ENCODE measurements at regions not wholly inside any gene's neighbourhood (a gene's known extent, or its start where the extent isn't known, plus 50 kb on each side); places are given as distances from the start of the nearest gene placed in this dataset.

GRCh38 chr4:11908712-11909111, 480.0 kb upstream of the HS3ST1 start:
- no peak for DNase-seq (ENCODE audit: low read depth)

- no peak for DNase-seq (ENCODE audit: low read depth)
Observed at GRCh38 chr4:11908205-11908604, 479.5 kb upstream of the HS3ST1 start.

DNA sequence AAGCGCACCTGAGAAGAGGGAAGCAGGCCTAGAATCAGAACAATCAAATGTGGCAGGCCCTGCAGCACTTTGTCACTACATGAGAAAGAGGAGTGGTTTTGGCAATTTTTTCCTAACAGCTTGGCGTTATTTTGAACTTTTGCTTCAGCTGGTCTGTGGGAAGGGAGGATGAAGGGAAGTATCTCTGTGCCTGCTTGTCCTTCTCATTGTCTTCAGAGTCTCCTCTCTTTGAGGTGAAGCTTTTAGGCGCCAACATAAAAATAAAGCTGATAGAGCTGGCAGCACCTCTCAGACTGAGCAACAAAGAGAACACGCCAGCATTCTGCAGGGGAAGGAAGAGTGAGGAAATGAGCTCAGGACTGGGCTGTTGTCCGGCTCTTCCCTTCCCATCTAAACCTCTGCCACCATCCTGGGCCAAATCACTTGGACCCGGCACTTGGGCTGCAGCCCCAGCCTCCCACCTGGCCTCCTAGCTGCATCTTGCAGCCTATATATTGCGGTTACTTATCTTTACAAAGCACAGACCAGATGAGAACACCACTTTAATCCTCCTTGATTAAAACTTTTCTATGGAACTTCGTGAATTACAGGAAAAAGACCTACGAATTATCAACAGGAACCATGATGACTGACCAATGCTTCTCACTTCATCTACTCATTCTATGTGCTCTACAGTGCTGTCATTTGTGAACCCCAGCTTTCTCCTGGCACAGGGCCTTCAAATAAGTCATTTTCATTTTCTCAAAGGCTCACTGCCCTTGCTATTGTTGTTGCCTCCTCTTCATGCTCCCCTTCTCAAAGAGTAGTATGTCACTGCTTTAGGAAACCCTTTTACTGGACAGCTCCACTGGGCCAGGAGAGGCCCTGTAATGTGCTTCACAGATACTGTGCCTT, 476.4 kb upstream of the HS3ST1 start:
- no peak for DNase-seq (ENCODE audit: low read depth)

GRCh38 chr4:11904117-11904535, 475.4 kb upstream of the HS3ST1 start:
- DNase-seq (ENCODE audit: low read depth) = no peak

DNA sequence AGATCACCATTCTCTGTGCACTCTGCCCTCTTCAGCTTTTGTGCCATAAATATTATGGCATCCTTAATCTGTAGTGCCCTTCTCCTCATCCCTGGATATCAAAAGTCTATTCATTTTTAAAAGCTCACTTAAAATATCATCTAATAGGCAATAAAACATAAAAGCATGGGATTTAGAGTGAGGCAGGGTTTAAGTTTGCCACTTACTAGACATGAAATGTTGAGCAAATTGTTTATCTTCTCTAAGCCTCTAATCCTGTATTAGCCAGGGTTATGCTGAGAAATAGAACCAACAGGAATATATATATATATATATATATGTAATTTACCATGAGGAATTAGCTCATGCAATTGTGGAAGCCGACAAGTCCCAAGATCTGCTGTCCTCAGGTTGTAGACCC, 472.4 kb upstream of the HS3ST1 start:
- no peak for DNase-seq (ENCODE audit: low read depth)

- no peak for DNase-seq (ENCODE audit: low read depth)
Observed at GRCh38 chr4:11900359-11900758, 471.7 kb upstream of the HS3ST1 start.

- DNase-seq (ENCODE audit: low read depth) = no peak
Observed at GRCh38 chr4:11898796-11899195, 470.1 kb upstream of the HS3ST1 start.

DNA sequence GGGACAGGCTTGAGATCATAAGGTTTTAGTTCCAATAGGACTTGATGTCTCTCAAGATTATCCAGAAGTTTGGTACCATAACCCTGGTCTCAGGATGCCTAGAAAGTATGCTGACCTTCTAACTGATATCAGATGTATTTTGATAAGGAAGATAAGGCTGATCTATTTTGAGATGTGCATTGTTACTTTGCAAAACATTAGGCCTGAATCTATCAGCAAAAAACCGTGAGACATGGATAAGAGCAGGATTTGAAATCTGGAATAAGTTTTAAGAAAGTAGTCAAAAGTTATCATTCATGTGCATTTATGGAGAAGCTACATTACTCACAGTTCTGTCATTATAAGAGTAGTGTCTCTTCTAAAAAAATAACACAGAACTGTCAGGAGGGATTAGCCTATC, 467.1 kb upstream of the HS3ST1 start:
- no peak for DNase-seq (ENCODE audit: low read depth)

- no peak for DNase-seq (ENCODE audit: low read depth)
Observed at GRCh38 chr4:11894977-11895376, 466.3 kb upstream of the HS3ST1 start.

GRCh38 chr4:11894221-11894620, 465.5 kb upstream of the HS3ST1 start:
- DNase-seq (ENCODE audit: low read depth) = no peak

DNA sequence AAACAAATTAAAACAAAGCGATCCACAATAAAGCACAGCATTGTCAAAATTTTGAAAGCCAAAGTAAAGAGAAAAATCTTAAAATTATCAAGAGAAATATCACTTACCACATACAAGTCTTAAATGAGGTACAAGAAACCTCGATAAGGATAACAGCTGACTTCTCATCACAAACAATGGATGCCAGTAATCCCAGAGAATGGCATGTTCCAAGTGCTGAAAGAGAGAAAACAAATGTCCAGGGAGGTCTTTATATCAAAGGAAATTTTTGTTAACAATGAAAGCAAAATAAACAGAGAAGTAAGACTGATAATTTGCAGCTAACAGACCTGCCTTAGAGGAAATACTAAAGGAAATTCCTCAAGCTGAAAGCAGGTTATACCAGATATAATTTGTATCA, 460.4 kb upstream of the HS3ST1 start:
- no peak for DNase-seq (ENCODE audit: low read depth)

DNA sequence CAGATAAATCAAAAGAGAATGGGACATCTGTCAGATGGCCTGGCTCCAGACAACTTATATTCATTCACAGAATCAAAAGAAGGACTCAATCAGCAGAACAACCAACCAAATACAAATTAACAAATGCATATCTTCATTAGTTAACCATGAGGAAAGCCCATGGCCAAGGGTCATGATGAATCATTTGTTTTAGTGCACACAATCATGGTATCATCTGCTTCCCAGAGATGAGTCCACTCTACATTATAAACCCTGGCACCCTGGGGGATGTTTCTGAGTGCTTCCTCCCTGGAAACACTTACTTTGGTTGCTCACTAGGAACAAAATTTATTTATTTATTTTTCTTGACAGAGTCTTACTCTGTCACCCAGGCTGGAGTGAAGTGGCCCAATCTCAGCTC, 453.3 kb upstream of the HS3ST1 start:
- DNase-seq (ENCODE audit: low read depth) = no peak

GRCh38 chr4:11881364-11881763, 452.7 kb upstream of the HS3ST1 start:
- no peak for DNase-seq (ENCODE audit: low read depth)

DNA sequence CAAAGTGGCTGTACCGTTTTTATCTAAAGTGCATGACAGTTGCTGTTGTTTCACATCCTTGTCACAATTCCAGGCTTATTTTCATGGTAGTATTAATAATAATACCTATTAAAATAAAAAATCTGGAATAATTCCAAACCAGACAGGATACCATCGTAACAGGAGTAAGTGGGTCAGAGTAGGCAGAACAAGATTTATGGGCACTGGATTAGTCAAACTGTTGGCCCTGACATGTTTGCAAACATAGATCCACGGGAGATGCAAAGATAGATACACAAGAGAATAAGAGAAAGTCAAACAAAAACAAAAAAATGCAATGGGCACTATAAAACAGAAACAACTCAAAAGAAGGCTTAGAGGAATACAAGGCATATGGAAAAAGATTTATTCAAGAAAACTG, 449.5 kb upstream of the HS3ST1 start:
- no peak for DNase-seq (ENCODE audit: low read depth)

- DNase-seq (ENCODE audit: low read depth) = no peak
Observed at GRCh38 chr4:11876104-11876503, 447.4 kb upstream of the HS3ST1 start.

- no peak for DNase-seq (ENCODE audit: low read depth)
Observed at GRCh38 chr4:11869191-11869870, 440.6 kb upstream of the HS3ST1 start.

- DNase-seq (ENCODE audit: low read depth) = no peak
Observed at GRCh38 chr4:11866391-11866790, 437.7 kb upstream of the HS3ST1 start.

DNA sequence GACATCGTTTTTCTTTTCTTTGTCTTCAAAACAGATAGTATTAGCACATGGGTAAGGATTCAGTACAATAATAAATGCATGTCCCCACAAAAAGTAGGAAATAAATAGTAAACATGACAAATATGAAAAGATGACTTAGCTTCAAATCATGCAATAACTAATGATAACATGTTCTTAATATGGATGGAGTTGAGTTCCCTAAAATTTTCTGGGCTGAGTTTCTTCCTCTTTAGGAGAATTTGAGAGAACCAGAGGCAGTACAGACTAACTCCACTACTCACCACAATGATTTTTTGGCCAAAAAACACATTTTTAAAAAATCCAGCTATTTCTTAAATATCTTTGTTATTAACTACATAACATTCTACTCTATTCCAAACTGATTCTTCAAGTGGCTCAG, 432.3 kb upstream of the HS3ST1 start:
- no peak for DNase-seq (ENCODE audit: low read depth)

DNA sequence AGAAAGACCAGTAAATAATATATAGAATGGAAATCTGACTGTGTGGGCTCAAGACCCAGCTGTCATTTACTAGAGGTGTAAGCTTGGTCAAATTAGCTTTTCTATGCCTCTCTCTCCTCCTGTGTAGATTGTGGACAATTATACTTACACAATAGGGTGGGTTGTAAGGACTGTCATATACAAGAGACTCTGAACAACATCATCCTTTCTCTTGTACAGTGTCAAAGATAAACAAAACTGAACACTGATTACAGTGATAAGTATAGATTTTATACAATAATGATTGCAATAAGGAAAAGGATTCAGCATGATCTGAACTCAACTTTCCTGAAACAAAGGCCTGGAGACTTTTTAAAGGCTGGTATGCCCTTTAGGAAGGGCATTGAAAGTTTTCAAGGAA, 429.2 kb upstream of the HS3ST1 start:
- no peak for DNase-seq (ENCODE audit: low read depth)

- DNase-seq (ENCODE audit: low read depth) = no peak
Observed at GRCh38 chr4:11847167-11847566, 418.5 kb upstream of the HS3ST1 start.

- DNase-seq (ENCODE audit: low read depth) = no peak
Observed at GRCh38 chr4:11843927-11844326, 415.2 kb upstream of the HS3ST1 start.

DNA sequence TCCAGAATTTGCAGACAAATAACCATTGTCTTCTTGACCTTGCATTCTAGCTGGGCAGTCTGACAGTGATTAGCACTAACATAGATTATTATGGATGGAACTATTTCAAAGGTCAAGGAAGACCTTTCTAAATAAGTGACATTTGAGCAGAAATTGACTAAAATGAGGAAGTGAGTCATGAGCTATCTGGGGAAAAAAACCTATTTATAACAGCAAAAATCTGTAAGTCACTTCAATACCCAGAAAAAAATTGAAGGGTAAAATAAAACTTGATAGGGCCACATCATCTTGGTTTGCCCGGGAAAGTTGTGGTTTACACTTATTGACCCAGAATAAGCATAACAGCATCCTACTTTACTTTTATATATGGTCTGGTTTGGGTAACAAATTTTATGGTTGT, 414.6 kb upstream of the HS3ST1 start:
- DNase-seq (ENCODE audit: low read depth) = no peak

- DNase-seq (ENCODE audit: low read depth) = no peak
Observed at GRCh38 chr4:11842620-11843263, 414.0 kb upstream of the HS3ST1 start.
